ENCODE measurements at regions not wholly inside any gene's neighbourhood (a gene's known extent, or its start where the extent isn't known, plus 50 kb on each side); places are given as distances from the start of the nearest gene placed in this dataset.
"Not testable (repeated sequence)": the region's sequence is repeated elsewhere in the genome, so short reads cannot be mapped to it uniquely, and the experiment has no call there.

GRCh38 chr22:48490500-48491411 lies 1336.9 kb downstream of the BRD1 start:
- H3K4me3 ChIP-seq (ENCODE audit: low read depth, low read length): peak overlapping the region; percentile 27

- H3K4me3 ChIP-seq (ENCODE audit: low read depth, low read length): peak overlapping the region; percentile 27
Measured at GRCh38 chr22:48489551-48490499, 1337.8 kb downstream of the BRD1 start.

- peak overlapping the region; percentile 8 for H3K4me3 ChIP-seq (ENCODE audit: low read depth, low read length)
Measured at GRCh38 chr22:48488611-48489511, 1338.8 kb downstream of the BRD1 start.

- H3K4me3 ChIP-seq (ENCODE audit: low read depth, low read length): no peak overlapping the region
Measured at GRCh38 chr22:48488149-48488551, 1339.5 kb downstream of the BRD1 start.

- H3K4me3 ChIP-seq (ENCODE audit: low read depth, low read length): no peak overlapping the region
Measured at GRCh38 chr22:48486558-48486957, 1341.1 kb downstream of the BRD1 start.

GRCh38 chr22:48486134-48486532 lies 1341.5 kb downstream of the BRD1 start:
- no peak overlapping the region for H3K4me3 ChIP-seq (ENCODE audit: low read depth, low read length)

GRCh38 chr22:48485149-48486133 lies 1342.2 kb downstream of the BRD1 start:
- no peak overlapping the region for H3K4me3 ChIP-seq (ENCODE audit: low read depth, low read length)

GRCh38 chr22:48483764-48484528 lies 1343.7 kb downstream of the BRD1 start:
- no peak overlapping the region for H3K4me3 ChIP-seq (ENCODE audit: low read depth, low read length)

GRCh38 chr22:48482771-48483170 lies 1344.9 kb downstream of the BRD1 start:
- H3K4me3 ChIP-seq (ENCODE audit: low read depth, low read length): no peak overlapping the region

- H3K4me3 ChIP-seq (ENCODE audit: low read depth, low read length): not testable (repeated sequence)
Measured at GRCh38 chr22:48482198-48482597, 1345.5 kb downstream of the BRD1 start.

- no peak overlapping the region for H3K4me3 ChIP-seq (ENCODE audit: low read depth, low read length)
Measured at GRCh38 chr22:48481748-48482147, 1345.9 kb downstream of the BRD1 start.

GRCh38 chr22:48478529-48479265 lies 1349.0 kb downstream of the BRD1 start:
- H3K4me3 ChIP-seq (ENCODE audit: low read depth, low read length): no peak overlapping the region

GRCh38 chr22:48478124-48478523 lies 1349.5 kb downstream of the BRD1 start:
- no peak overlapping the region for H3K4me3 ChIP-seq (ENCODE audit: low read depth, low read length)

GRCh38 chr22:48477031-48477721 lies 1350.5 kb downstream of the BRD1 start:
- no peak overlapping the region for H3K4me3 ChIP-seq (ENCODE audit: low read depth, low read length)

GRCh38 chr22:48476577-48476976 lies 1351.1 kb downstream of the BRD1 start:
- no peak overlapping the region for H3K4me3 ChIP-seq (ENCODE audit: low read depth, low read length)

GRCh38 chr22:48475661-48476345 lies 1351.9 kb downstream of the BRD1 start:
- no peak overlapping the region for H3K4me3 ChIP-seq (ENCODE audit: low read depth, low read length)

- no peak overlapping the region for H3K4me3 ChIP-seq (ENCODE audit: low read depth, low read length)
Measured at GRCh38 chr22:48474881-48475280, 1352.8 kb downstream of the BRD1 start.
